CD4-positive, CD25-positive, alpha-beta regulatory T cell (primary cell): ENCODE measurements at regions not wholly inside any gene's neighbourhood (a gene's known extent, or its start where the extent isn't known, plus 50 kb on each side); places are given as distances from the start of the nearest gene placed in this dataset.

Experiments
- ATAC-seq, 2 donors: fragments of 150-1000 bp; cut with Tn5 transposase; one replicate each; pipeline ENCODE4 v1.10.0; 2021; ENCODE audit warnings: low read depth in 2 of 2, moderate number of reproducible peaks in 2 of 2, moderate library complexity in 1 of 2
- DNase-seq, 3 donors: peaks; one replicate each; pipeline versions ENCODE4 v3.0.0 to v3.0.0-alpha.2; 2012 to 2022; ENCODE audit warnings: mixed read lengths in 1 of 3
- H3K27ac ChIP-seq: one replicate; pipeline ENCODE4 v1.7.0; 2013; ENCODE audit warnings: mild to moderate bottlenecking, low read length; ENCODE audit not compliant: insufficient read depth, poor library complexity, severe bottlenecking
- H3K27me3 ChIP-seq: one replicate; pipeline ENCODE4 v1.7.0; 2013; ENCODE audit warnings: low read length; ENCODE audit not compliant: control insufficient read depth, insufficient read depth
- H3K36me3 ChIP-seq: one replicate; pipeline ENCODE4 v1.7.0; 2013; ENCODE audit warnings: mild to moderate bottlenecking, low read length, moderate library complexity; ENCODE audit not compliant: control insufficient read depth, insufficient read depth
- H3K4me1 ChIP-seq: 2 replicates; pipeline ENCODE4 v1.7.0; 2013; ENCODE audit warnings: mild to moderate bottlenecking, low read length; ENCODE audit not compliant: insufficient read depth, control insufficient read depth, poor library complexity, severe bottlenecking
- H3K4me3 ChIP-seq: one replicate; pipeline ENCODE4 v1.7.0; 2013; ENCODE audit warnings: low read depth, mild to moderate bottlenecking, low read length, moderate library complexity
- H3K9me3 ChIP-seq, 2 experiments: 1 replicate in 1 of 2; 2 replicates in 1 of 2; pipeline ENCODE4 v1.7.0; 2013; ENCODE audit warnings: low read length in 2 of 2, mild to moderate bottlenecking in 1 of 2, moderate library complexity in 1 of 2; ENCODE audit not compliant: control insufficient read depth in 2 of 2
- H3K27ac Mint-ChIP-seq, 3 donors: one replicate each; pipeline ENCODE4 v1.8.0; 2020 to 2022; ENCODE audit warnings: mild to moderate bottlenecking in 3 of 3, mixed read lengths in 3 of 3, moderate library complexity in 2 of 3
- H3K27me3 Mint-ChIP-seq: one replicate; pipeline ENCODE4 v1.8.0; 2022; ENCODE audit warnings: mild to moderate bottlenecking, mixed read lengths
- H3K36me3 Mint-ChIP-seq: one replicate; pipeline ENCODE4 v1.8.0; 2020; ENCODE audit warnings: mixed read lengths
- H3K4me1 Mint-ChIP-seq, 4 donors: one replicate each; pipeline ENCODE4 v1.8.0; 2020 to 2022; ENCODE audit warnings: mixed read lengths in 4 of 4, mild to moderate bottlenecking in 1 of 4
- H3K4me3 Mint-ChIP-seq, 4 donors: one replicate each; pipeline ENCODE4 v1.8.0; 2020 to 2022; ENCODE audit warnings: mild to moderate bottlenecking in 4 of 4, mixed read lengths in 4 of 4, moderate library complexity in 3 of 4
- H3K9me3 Mint-ChIP-seq, 7 donors: one replicate each; pipeline ENCODE4 v1.8.0; 2020 to 2022; ENCODE audit warnings: mixed read lengths in 7 of 7, mild to moderate bottlenecking in 3 of 7, moderate library complexity in 2 of 7

GRCh38 chr4:116872308-116872707, 213.1 kb downstream of the TRAM1L1 start:
- Mint-ChIP-seq H3K4me1 (no peaks in the 10 kb centered on the region), H3K36me3 (no peaks in the 10 kb centered on the region), H3K27me3 (no peaks in the 10 kb centered on the region), H3K27ac (no peak overlapping the region), H3K4me3 (no peak overlapping the region), H3K9me3 (peaks cover 0 to 5% (median 2%) of the 10 kb centered on the region in 7 donors)
- Histone ChIP-seq H3K4me1 (no peaks in the 10 kb centered on the region), H3K27me3 (no peaks in the 10 kb centered on the region), H3K27ac (no peak overlapping the region), H3K4me3 (no peak overlapping the region), H3K9me3 (no peaks in the 10 kb centered on the region), H3K36me3 (no peaks in the 10 kb centered on the region)
- DNase-seq: no peak
- ATAC-seq: no peak

- no peak overlapping the region for H3K4me3 ChIP-seq
- H3K4me1 ChIP-seq: no peaks in the 10 kb centered on the region
- Mint-ChIP-seq H3K4me3 (no peak overlapping the region), H3K9me3 (peaks cover 0 to 6% (median 4%) of the 10 kb centered on the region in 7 donors), H3K36me3 (no peaks in the 10 kb centered on the region), H3K27ac (no peak overlapping the region), H3K27me3 (no peaks in the 10 kb centered on the region), H3K4me1 (no peaks in the 10 kb centered on the region)
- no peaks in the 10 kb centered on the region for H3K9me3 ChIP-seq
- no peaks in the 10 kb centered on the region for H3K27me3 ChIP-seq
- DNase-seq (no peak), ATAC-seq (no peak)
- H3K27ac ChIP-seq: no peak overlapping the region
- H3K36me3 ChIP-seq: no peaks in the 10 kb centered on the region
These were observed 214.7 kb downstream of the TRAM1L1 start for GRCh38 chr4:116870686-116871085.

GRCh38 chr4:116866106-116866505, 219.3 kb downstream of the TRAM1L1 start:
- ATAC-seq (no peak), DNase-seq (no peak)
- no peak overlapping the region for H3K27ac Mint-ChIP-seq
- no peaks in the 10 kb centered on the region for H3K27me3 Mint-ChIP-seq
- no peaks in the 10 kb centered on the region for H3K36me3 Mint-ChIP-seq
- Histone ChIP-seq H3K4me3 (no peak overlapping the region), H3K36me3 (no peaks in the 10 kb centered on the region), H3K9me3 (no peaks in the 10 kb centered on the region), H3K4me1 (no peaks in the 10 kb centered on the region), H3K27ac (no peak overlapping the region), H3K27me3 (no peaks in the 10 kb centered on the region)
- H3K4me3 Mint-ChIP-seq: no peak overlapping the region
- no peaks in the 10 kb centered on the region for H3K4me1 Mint-ChIP-seq
- H3K9me3 Mint-ChIP-seq: peaks cover 0 to 5% (median 2%) of the 10 kb centered on the region in 7 donors

GRCh38 chr4:116862592-116862991, 222.8 kb downstream of the TRAM1L1 start:
- no peaks in the 10 kb centered on the region for H3K27me3 Mint-ChIP-seq
- no peak overlapping the region for H3K27ac Mint-ChIP-seq
- no peaks in the 10 kb centered on the region for H3K9me3 ChIP-seq
- H3K9me3 Mint-ChIP-seq: peaks cover 0 to 11% (median 2%) of the 10 kb centered on the region in 7 donors
- ATAC-seq (no peak), DNase-seq (no peak)
- no peaks in the 10 kb centered on the region for H3K4me1 ChIP-seq
- H3K4me3 Mint-ChIP-seq: no peak overlapping the region
- H3K27ac ChIP-seq: no peak overlapping the region
- no peaks in the 10 kb centered on the region for H3K36me3 Mint-ChIP-seq
- no peaks in the 10 kb centered on the region for H3K36me3 ChIP-seq
- H3K4me1 Mint-ChIP-seq: no peaks in the 10 kb centered on the region
- H3K27me3 ChIP-seq: no peaks in the 10 kb centered on the region
- H3K4me3 ChIP-seq: no peak overlapping the region

GRCh38 chr4:116860891-116861290, 224.5 kb downstream of the TRAM1L1 start:
- Mint-ChIP-seq H3K4me3 (no peak overlapping the region), H3K27me3 (no peaks in the 10 kb centered on the region), H3K9me3 (peaks cover 0 to 11% (median 2%) of the 10 kb centered on the region in 7 donors), H3K4me1 (no peaks in the 10 kb centered on the region), H3K36me3 (no peaks in the 10 kb centered on the region), H3K27ac (no peak overlapping the region)
- H3K27me3 ChIP-seq: no peaks in the 10 kb centered on the region
- no peaks in the 10 kb centered on the region for H3K4me1 ChIP-seq
- H3K9me3 ChIP-seq: no peaks in the 10 kb centered on the region
- H3K36me3 ChIP-seq: no peaks in the 10 kb centered on the region
- H3K4me3 ChIP-seq: no peak overlapping the region
- no peak overlapping the region for H3K27ac ChIP-seq
- no peak for DNase-seq
- ATAC-seq: no peak

GRCh38 chr4:116849620-116850019, 235.8 kb downstream of the TRAM1L1 start:
- Mint-ChIP-seq H3K27me3 (no peaks in the 10 kb centered on the region), H3K9me3 (peaks cover 3 to 18% (median 9%) of the 10 kb centered on the region in 7 donors), H3K4me3 (no peak overlapping the region), H3K4me1 (peaks cover 0 to 5% (median 0%) of the 10 kb centered on the region in 4 donors), H3K27ac (no peak overlapping the region), H3K36me3 (no peaks in the 10 kb centered on the region)
- no peak for ATAC-seq
- Histone ChIP-seq H3K9me3 (peaks cover 0 to 7% of the 10 kb centered on the region in 2 experiments), H3K4me3 (no peak overlapping the region), H3K27ac (no peak overlapping the region), H3K36me3 (no peaks in the 10 kb centered on the region), H3K27me3 (no peaks in the 10 kb centered on the region), H3K4me1 (no peaks in the 10 kb centered on the region)
- no peak for DNase-seq

- Mint-ChIP-seq H3K27ac (no peak overlapping the region), H3K27me3 (no peaks in the 10 kb centered on the region), H3K36me3 (no peaks in the 10 kb centered on the region), H3K4me3 (no peak overlapping the region), H3K9me3 (peaks cover 1 to 18% (median 12%) of the 10 kb centered on the region in 7 donors), H3K4me1 (peaks cover 0 to 5% (median 0%) of the 10 kb centered on the region in 4 donors)
- peaks cover 0 to 7% of the 10 kb centered on the region in 2 experiments for H3K9me3 ChIP-seq
- no peak overlapping the region for H3K4me3 ChIP-seq
- no peaks in the 10 kb centered on the region for H3K4me1 ChIP-seq
- H3K27me3 ChIP-seq: no peaks in the 10 kb centered on the region
- H3K36me3 ChIP-seq: no peaks in the 10 kb centered on the region
- DNase-seq: no peak
- no peak overlapping the region for H3K27ac ChIP-seq
- ATAC-seq: no peak
These were observed 237.8 kb downstream of the TRAM1L1 start for GRCh38 chr4:116847616-116848015.

- Histone ChIP-seq H3K27ac (no peak overlapping the region), H3K9me3 (no peaks in the 10 kb centered on the region), H3K4me1 (no peaks in the 10 kb centered on the region), H3K4me3 (no peak overlapping the region), H3K27me3 (no peaks in the 10 kb centered on the region), H3K36me3 (no peaks in the 10 kb centered on the region)
- Mint-ChIP-seq H3K36me3 (no peaks in the 10 kb centered on the region), H3K27me3 (no peaks in the 10 kb centered on the region), H3K4me3 (no peak overlapping the region), H3K4me1 (no peaks in the 10 kb centered on the region), H3K9me3 (peaks cover 0 to 17% (median 4%) of the 10 kb centered on the region in 7 donors), H3K27ac (no peak overlapping the region)
- no peak for DNase-seq
- no peak for ATAC-seq
These were observed 245.6 kb downstream of the TRAM1L1 start for GRCh38 chr4:116839826-116840225.
